ENCODE measurements at regions not wholly inside any gene's neighbourhood (a gene's known extent, or its start where the extent isn't known, plus 50 kb on each side); places are given as distances from the start of the nearest gene placed in this dataset.

DNA sequence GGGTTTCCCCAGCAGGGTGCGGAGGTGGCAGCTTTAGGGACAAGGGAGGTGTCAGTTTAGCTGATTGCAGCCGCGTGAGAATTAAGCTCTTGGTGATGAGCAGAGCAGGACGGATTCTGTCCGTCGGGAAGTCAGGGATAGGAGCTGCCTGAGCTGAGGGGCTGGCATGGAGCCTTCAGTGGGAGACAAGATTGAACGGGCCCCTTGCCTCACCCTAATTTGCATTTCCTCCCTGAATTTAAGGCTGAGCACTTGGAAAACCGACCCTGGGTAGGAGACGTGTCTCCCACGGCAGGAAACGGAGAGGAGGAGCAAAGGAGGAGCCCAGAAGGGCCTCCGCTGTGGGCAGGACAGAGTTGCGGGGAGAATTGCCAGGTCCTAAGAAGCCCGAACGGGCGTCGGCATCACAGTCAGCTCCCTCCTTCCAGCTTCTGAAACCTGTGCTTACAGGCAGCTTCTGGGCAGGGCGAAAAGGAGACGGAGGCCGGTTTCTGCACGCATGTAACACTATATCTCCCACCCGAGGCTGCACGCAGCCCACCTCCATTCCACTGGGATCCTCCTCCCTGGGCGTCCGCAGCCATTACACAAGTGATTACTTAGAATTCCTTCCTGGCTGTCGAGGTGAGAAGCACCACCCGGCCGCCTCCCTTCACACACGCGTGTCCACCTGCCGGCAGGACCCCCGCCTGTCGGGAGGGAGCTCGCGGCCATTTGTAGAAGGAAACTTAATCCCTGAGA, 345.8 kb downstream of the BRD1 start:
- no peaks in the 10 kb centered on the region for H3K9me3 ChIP-seq
- DNase-seq, result no peak

DNA sequence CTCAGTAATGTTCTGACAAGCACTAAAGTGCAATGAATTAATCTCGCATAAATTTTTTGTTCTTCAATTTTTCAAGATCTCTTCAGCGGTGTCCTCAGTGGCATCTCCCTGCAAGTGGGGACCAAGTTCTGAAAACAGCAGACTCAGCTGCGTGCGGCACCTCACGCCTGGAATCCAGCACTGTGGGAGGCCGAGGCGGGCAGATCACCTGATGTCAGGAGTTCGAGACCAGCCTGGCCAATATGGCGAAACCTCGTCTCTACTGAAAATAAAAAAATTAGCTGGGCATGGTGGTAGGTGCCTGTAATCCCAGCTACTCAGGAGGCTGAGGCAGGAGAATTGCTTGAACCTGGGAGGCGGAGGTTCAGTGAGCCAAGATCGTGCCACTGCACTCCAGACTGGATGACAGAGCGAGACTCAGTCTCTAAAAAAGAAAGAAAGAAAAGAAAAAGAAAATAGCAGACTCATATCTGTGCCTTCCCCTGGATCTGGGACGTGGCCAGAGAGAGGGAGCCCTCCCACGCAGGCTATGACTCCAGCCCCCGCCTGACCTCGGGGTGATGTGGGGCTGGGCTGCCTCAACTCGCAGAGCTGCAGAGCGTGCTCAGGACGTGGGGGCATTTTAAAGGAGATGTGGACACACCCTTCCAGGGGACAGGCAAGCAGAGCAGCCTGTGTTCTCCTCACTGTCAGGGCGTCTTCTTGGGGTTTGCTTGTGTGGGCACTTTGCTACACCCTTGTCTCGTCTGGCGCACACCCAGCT, 346.6 kb downstream of the BRD1 start:
- Histone ChIP-seq H3K4me3 (no peak overlapping the region), H3K27ac (no peak overlapping the region), H3K36me3 (no peaks in the 10 kb centered on the region), H3K9me3 (no peaks in the 10 kb centered on the region), H3K27me3 (no peaks in the 10 kb centered on the region), H3K4me1 (ENCODE audit: insufficient read depth) (no peaks in the 10 kb centered on the region)
- DNase-seq, result no peak
- intact Hi-C loops (cut with DNase I), result no loop called here
- TF ChIP-seq POLR2A (IDR thresholded peaks at IDR 0.05) (no peak), EP300 (IDR thresholded peaks at IDR 0.05) (no peak)
- TF ChIP-seq, protein P1, sequence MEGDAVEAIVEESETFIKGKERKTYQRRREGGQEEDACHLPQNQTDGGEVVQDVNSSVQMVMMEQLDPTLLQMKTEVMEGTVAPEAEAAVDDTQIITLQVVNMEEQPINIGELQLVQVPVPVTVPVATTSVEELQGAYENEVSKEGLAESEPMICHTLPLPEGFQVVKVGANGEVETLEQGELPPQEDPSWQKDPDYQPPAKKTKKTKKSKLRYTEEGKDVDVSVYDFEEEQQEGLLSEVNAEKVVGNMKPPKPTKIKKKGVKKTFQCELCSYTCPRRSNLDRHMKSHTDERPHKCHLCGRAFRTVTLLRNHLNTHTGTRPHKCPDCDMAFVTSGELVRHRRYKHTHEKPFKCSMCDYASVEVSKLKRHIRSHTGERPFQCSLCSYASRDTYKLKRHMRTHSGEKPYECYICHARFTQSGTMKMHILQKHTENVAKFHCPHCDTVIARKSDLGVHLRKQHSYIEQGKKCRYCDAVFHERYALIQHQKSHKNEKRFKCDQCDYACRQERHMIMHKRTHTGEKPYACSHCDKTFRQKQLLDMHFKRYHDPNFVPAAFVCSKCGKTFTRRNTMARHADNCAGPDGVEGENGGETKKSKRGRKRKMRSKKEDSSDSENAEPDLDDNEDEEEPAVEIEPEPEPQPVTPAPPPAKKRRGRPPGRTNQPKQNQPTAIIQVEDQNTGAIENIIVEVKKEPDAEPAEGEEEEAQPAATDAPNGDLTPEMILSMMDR (IDR thresholded peaks at IDR 0.05), result no peak
- WGBS, 3 donors, result 42 to 48% (median 45%) methylated on average over 23 of the region's 23 CpGs

More for the DNA sequence above, 345.8 kb downstream of the BRD1 start:
- no peak overlapping the region for H3K27ac ChIP-seq
- TF ChIP-seq POLR2A (IDR thresholded peaks at IDR 0.05) (no peak), EP300 (IDR thresholded peaks at IDR 0.05) (no peak)
- TF ChIP-seq, protein P1 (IDR thresholded peaks at IDR 0.05), result no peak
- no peaks in the 10 kb centered on the region for H3K4me1 ChIP-seq (ENCODE audit: insufficient read depth)
- 1 to 4% (median 2%) methylated on average over 35 of the region's 35 CpGs for WGBS, 3 donors
- H3K4me3 ChIP-seq, result no peak overlapping the region
- intact Hi-C loops (cut with DNase I), result no loop called here
- H3K36me3 ChIP-seq, result no peaks in the 10 kb centered on the region
- no peaks in the 10 kb centered on the region for H3K27me3 ChIP-seq

DNA sequence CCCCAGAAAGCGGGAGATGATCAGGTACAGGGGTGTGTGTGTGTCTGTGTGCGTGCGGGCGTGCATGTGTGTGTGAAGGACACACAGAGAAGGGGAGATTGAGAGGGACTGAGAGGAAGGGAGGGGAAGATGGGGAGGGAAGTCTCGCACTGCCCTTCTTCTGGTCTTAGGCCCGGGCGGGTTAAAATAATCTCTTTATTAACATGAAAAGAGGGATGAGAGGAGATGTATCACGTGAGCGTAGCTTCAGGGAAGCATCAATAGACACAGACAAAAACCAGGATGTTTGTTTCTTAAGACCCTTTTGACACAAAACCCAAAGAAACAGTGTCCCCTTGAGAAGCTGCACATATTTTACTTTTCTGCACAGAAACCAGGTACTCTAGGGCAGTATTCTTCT, 347.3 kb downstream of the BRD1 start:
- intact Hi-C loops (cut with DNase I), result no loop called here
- H3K27me3 ChIP-seq, result no peaks in the 10 kb centered on the region

DNA sequence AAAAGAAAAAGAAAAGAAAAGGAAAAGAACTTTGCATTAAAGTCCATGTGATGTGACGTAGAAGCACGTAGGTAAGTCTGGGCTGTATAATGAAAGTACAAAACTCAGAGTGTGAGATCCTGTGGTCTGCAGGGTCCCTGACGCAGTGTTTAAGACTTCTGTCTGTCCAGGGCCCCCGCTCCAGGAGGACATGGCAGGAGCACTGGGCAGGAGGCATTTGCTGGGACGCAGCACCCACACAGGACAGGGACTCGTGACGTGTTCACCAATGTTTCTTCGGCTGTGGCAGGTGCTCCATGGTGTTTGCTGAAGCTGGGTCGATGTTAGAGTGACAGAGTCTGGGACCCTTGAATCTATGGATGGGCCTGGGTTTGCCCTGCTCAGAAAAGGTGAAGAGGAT, 348.1 kb downstream of the BRD1 start:
- intact Hi-C loops (cut with DNase I), result no loop called here
- no peak for DNase-seq
- H3K4me1 ChIP-seq (ENCODE audit: insufficient read depth), result no peaks in the 10 kb centered on the region

More for the DNA sequence above, 347.3 kb downstream of the BRD1 start:
- no peak overlapping the region for H3K4me3 ChIP-seq
- no peak overlapping the region for H3K27ac ChIP-seq
- DNase-seq, result no peak
- H3K9me3 ChIP-seq, result no peaks in the 10 kb centered on the region
- TF ChIP-seq POLR2A (IDR thresholded peaks at IDR 0.05) (no peak), EP300 (IDR thresholded peaks at IDR 0.05) (no peak)
- TF ChIP-seq, protein P1 (IDR thresholded peaks at IDR 0.05), result no peak
- no peaks in the 10 kb centered on the region for H3K4me1 ChIP-seq (ENCODE audit: insufficient read depth)
- WGBS, 3 donors, result 53 to 67% (median 60%) methylated on average over 9 of the region's 9 CpGs
- no peaks in the 10 kb centered on the region for H3K36me3 ChIP-seq

More for the DNA sequence above, 348.1 kb downstream of the BRD1 start:
- TF ChIP-seq POLR2A (IDR thresholded peaks at IDR 0.05), result no peak
- no peak for TF ChIP-seq EP300 (IDR thresholded peaks at IDR 0.05)
- TF ChIP-seq, protein P1 (IDR thresholded peaks at IDR 0.05), result no peak
- Histone ChIP-seq H3K27ac (no peak overlapping the region), H3K4me3 (no peak overlapping the region), H3K36me3 (no peaks in the 10 kb centered on the region), H3K27me3 (no peaks in the 10 kb centered on the region), H3K9me3 (no peaks in the 10 kb centered on the region)
- 90 to 93% (median 91%) methylated on average over 9 of the region's 9 CpGs for WGBS, 3 donors
